ENCODE measurements at regions not wholly inside any gene's neighbourhood (a gene's known extent, or its start where the extent isn't known, plus 50 kb on each side); places are given as distances from the start of the nearest gene placed in this dataset.

DNA sequence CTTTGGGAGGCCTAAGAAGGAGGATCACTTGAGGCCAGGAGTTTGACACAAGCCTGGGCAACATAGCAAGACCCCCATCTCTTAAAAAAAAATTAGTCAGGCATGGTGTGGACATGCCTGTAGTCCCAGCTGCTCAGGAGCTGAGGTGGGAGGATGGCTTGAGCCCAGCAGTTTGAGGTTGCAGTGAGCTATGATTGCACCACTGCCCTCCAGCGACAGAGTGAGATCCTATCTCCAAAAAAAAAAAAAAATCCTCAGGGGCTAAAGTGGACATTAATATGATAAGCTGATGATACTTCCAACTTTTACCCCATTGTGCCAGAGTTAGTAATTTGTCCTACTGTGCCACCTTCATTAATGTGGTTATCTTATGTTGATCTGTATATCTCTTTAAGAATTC is 327.8 kb upstream of the FMN2 start:
- Histone ChIP-seq H3K4me3 (no peak overlapping the region), H3K27me3 (ENCODE audit: insufficient read depth) (no peaks in the 10 kb centered on the region), H3K36me3 (ENCODE audit: insufficient read depth) (no peaks in the 10 kb centered on the region), H3K9me2 (ENCODE audit: insufficient read depth) (no peaks in the 10 kb centered on the region), H3K27ac (ENCODE audit: low read depth) (no peak overlapping the region), H3K4me2 (no peak overlapping the region), H2AFZ (no peak overlapping the region), H4K20me1 (replicated peaks; ENCODE audit: insufficient read depth) (no peaks in the 10 kb centered on the region), H3K79me2 (replicated peaks; ENCODE audit: insufficient read depth) (no peaks in the 10 kb centered on the region), H3F3A (replicated peaks; ENCODE audit: low read depth) (no peaks in the 10 kb centered on the region), H3K4me1 (ENCODE audit: insufficient read depth) (no peaks in the 10 kb centered on the region; the same call in 1 of the 2 replicates)
- no peaks in the 10 kb centered on the region for H3K9me3 Mint-ChIP-seq
- TF ChIP-seq POLR2AphosphoS5 (IDR thresholded peaks at IDR 0.05; ENCODE audit: low read depth) (no peak), EZH2 (IDR thresholded peaks at IDR 0.05; ENCODE audit: low read depth, unreplicated experiment) (no peak), ZNF114 (CRISPR knock-in tag; IDR thresholded peaks at IDR 0.05) (no peak), ZNF331 (CRISPR knock-in tag; IDR thresholded peaks at IDR 0.05; ENCODE audit: low read depth) (no peak), JUNB (IDR thresholded peaks at IDR 0.05; ENCODE audit: unreplicated experiment) (no peak), CREB1 (CRISPR knock-in tag; IDR thresholded peaks at IDR 0.05; ENCODE audit: low read depth) (no peak), STAT1 (IDR thresholded peaks at IDR 0.05; ENCODE audit: unreplicated experiment) (no peak), EZH2phosphoT487 (IDR thresholded peaks at IDR 0.05; ENCODE audit: unreplicated experiment) (no peak), NANOG (IDR thresholded peaks at IDR 0.05; ENCODE audit: borderline replicate concordance) (no peak)
- TF ChIP-seq, protein P1, sequence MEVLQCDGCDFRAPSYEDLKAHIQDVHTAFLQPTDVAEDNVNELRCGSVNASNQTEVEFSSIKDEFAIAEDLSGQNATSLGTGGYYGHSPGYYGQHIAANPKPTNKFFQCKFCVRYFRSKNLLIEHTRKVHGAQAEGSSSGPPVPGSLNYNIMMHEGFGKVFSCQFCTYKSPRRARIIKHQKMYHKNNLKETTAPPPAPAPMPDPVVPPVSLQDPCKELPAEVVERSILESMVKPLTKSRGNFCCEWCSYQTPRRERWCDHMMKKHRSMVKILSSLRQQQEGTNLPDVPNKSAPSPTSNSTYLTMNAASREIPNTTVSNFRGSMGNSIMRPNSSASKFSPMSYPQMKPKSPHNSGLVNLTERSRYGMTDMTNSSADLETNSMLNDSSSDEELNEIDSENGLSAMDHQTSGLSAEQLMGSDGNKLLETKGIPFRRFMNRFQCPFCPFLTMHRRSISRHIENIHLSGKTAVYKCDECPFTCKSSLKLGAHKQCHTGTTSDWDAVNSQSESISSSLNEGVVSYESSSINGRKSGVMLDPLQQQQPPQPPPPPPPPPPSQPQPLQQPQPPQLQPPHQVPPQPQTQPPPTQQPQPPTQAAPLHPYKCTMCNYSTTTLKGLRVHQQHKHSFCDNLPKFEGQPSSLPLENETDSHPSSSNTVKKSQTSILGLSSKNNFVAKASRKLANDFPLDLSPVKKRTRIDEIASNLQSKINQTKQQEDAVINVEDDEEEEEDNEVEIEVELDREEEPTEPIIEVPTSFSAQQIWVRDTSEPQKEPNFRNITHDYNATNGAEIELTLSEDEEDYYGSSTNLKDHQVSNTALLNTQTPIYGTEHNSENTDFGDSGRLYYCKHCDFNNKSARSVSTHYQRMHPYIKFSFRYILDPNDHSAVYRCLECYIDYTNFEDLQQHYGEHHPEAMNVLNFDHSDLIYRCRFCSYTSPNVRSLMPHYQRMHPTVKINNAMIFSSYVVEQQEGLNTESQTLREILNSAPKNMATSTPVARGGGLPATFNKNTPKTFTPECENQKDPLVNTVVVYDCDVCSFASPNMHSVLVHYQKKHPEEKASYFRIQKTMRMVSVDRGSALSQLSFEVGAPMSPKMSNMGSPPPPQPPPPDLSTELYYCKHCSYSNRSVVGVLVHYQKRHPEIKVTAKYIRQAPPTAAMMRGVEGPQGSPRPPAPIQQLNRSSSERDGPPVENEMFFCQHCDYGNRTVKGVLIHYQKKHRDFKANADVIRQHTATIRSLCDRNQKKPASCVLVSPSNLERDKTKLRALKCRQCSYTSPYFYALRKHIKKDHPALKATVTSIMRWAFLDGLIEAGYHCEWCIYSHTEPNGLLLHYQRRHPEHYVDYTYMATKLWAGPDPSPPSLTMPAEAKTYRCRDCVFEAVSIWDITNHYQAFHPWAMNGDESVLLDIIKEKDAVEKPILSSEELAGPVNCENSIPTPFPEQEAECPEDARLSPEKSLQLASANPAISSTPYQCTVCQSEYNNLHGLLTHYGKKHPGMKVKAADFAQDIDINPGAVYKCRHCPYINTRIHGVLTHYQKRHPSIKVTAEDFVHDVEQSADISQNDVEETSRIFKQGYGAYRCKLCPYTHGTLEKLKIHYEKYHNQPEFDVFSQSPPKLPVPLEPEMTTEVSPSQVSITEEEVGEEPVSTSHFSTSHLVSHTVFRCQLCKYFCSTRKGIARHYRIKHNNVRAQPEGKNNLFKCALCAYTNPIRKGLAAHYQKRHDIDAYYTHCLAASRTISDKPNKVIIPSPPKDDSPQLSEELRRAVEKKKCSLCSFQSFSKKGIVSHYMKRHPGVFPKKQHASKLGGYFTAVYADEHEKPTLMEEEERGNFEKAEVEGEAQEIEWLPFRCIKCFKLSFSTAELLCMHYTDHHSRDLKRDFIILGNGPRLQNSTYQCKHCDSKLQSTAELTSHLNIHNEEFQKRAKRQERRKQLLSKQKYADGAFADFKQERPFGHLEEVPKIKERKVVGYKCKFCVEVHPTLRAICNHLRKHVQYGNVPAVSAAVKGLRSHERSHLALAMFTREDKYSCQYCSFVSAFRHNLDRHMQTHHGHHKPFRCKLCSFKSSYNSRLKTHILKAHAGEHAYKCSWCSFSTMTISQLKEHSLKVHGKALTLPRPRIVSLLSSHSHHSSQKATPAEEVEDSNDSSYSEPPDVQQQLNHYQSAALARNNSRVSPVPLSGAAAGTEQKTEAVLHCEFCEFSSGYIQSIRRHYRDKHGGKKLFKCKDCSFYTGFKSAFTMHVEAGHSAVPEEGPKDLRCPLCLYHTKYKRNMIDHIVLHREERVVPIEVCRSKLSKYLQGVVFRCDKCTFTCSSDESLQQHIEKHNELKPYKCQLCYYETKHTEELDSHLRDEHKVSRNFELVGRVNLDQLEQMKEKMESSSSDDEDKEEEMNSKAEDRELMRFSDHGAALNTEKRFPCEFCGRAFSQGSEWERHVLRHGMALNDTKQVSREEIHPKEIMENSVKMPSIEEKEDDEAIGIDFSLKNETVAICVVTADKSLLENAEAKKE (CRISPR knock-in tag; IDR thresholded peaks at IDR 0.05) = no peak
- TF ChIP-seq, protein P2, sequence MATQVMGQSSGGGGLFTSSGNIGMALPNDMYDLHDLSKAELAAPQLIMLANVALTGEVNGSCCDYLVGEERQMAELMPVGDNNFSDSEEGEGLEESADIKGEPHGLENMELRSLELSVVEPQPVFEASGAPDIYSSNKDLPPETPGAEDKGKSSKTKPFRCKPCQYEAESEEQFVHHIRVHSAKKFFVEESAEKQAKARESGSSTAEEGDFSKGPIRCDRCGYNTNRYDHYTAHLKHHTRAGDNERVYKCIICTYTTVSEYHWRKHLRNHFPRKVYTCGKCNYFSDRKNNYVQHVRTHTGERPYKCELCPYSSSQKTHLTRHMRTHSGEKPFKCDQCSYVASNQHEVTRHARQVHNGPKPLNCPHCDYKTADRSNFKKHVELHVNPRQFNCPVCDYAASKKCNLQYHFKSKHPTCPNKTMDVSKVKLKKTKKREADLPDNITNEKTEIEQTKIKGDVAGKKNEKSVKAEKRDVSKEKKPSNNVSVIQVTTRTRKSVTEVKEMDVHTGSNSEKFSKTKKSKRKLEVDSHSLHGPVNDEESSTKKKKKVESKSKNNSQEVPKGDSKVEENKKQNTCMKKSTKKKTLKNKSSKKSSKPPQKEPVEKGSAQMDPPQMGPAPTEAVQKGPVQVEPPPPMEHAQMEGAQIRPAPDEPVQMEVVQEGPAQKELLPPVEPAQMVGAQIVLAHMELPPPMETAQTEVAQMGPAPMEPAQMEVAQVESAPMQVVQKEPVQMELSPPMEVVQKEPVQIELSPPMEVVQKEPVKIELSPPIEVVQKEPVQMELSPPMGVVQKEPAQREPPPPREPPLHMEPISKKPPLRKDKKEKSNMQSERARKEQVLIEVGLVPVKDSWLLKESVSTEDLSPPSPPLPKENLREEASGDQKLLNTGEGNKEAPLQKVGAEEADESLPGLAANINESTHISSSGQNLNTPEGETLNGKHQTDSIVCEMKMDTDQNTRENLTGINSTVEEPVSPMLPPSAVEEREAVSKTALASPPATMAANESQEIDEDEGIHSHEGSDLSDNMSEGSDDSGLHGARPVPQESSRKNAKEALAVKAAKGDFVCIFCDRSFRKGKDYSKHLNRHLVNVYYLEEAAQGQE (IDR thresholded peaks at IDR 0.05; ENCODE audit: unreplicated experiment) = no peak
- TF ChIP-seq, protein P3, sequence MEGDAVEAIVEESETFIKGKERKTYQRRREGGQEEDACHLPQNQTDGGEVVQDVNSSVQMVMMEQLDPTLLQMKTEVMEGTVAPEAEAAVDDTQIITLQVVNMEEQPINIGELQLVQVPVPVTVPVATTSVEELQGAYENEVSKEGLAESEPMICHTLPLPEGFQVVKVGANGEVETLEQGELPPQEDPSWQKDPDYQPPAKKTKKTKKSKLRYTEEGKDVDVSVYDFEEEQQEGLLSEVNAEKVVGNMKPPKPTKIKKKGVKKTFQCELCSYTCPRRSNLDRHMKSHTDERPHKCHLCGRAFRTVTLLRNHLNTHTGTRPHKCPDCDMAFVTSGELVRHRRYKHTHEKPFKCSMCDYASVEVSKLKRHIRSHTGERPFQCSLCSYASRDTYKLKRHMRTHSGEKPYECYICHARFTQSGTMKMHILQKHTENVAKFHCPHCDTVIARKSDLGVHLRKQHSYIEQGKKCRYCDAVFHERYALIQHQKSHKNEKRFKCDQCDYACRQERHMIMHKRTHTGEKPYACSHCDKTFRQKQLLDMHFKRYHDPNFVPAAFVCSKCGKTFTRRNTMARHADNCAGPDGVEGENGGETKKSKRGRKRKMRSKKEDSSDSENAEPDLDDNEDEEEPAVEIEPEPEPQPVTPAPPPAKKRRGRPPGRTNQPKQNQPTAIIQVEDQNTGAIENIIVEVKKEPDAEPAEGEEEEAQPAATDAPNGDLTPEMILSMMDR (conservative IDR thresholded peaks at IDR 0.05; ENCODE audit: low read depth in 2 of 2) = no peak
- TF ChIP-seq, protein P4, sequence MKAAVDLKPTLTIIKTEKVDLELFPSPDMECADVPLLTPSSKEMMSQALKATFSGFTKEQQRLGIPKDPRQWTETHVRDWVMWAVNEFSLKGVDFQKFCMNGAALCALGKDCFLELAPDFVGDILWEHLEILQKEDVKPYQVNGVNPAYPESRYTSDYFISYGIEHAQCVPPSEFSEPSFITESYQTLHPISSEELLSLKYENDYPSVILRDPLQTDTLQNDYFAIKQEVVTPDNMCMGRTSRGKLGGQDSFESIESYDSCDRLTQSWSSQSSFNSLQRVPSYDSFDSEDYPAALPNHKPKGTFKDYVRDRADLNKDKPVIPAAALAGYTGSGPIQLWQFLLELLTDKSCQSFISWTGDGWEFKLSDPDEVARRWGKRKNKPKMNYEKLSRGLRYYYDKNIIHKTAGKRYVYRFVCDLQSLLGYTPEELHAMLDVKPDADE (IDR thresholded peaks at IDR 0.05) = no peak
- H3K36me3 Mint-ChIP-seq (ENCODE audit: low read depth) = no peaks in the 10 kb centered on the region
- H3K27ac Mint-ChIP-seq = no peak overlapping the region
- DNase-seq (ENCODE audit: low spot score) (no peak), ATAC-seq (no peak)
- peaks cover 5% of the 10 kb centered on the region for H3K27me3 Mint-ChIP-seq (ENCODE audit: insufficient read depth, low read depth, poor library complexity)
- H3K4me3 Mint-ChIP-seq = no peak overlapping the region
- peaks cover 7% of the 10 kb centered on the region; the same call in 2 of the 3 replicates for H3K4me1 Mint-ChIP-seq

Measured in GM23338 (cell line).